Stimulated activated CD8-positive, alpha-beta memory T cell treated with anti-CD3 and anti-CD28 coated beads, Interleukin-4, amount 100 ng/mL, for 1 hour (primary cell): ENCODE measurements at regions not wholly inside any gene's neighbourhood (a gene's known extent, or its start where the extent isn't known, plus 50 kb on each side); places are given as distances from the start of the nearest gene placed in this dataset.
"Not testable (repeated sequence)": the region's sequence is repeated elsewhere in the genome, so short reads cannot be mapped to it uniquely, and the experiment has no call there.

Experiments used
- DNase-seq, 2 donors: peaks; one replicate each; pipeline ENCODE4 v3.0.0-alpha.2; 2020; ENCODE audit warnings: low read depth in 2 of 2, low spot score in 1 of 2

DNA sequence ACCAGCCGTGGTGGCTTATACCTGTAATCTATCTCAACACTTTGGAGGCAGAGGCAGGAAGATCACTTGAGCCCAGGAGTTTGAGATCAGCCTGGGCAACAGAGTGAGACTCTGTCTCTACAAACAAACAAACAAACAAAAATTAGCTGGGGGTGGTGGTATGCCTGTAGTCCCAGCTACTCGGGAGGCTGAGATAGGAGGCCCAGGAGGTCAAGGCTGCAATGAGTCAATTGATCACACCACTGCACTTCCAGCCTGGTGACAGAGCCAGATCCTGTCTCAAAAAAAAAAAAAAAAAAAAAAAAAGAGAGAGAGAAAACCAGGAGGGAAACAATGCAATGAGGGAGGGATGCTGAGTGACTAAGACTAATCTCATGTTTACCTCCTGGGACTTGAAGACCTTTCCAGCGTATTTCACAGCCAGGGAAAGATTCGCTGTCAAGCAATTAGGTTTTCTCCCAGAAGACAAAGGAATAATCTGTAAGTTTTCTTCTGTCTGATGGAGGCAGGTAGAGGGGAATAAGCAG is 51.1 kb upstream of the MIER3 start:
- no peak for DNase-seq

DNA sequence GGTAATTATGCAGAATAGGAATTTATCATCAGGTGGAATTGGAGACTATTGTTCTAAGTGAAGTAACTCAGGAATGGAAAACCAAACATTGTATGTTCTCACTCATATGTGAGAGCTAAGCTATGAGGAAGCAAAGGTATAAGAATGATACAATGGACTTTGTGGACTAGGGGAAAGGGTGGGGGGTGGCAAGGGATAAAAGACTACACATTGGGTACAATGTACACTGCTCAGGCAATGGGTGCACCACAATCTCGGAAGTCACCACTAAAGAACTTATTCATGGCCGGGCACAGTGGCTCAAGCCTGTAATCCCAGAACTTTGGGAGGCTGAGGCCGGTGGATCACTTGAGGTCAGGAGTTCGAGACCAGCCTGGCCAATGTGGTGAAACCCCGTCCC is 51.6 kb upstream of the MIER3 start:
- not testable (repeated sequence) for DNase-seq

DNA sequence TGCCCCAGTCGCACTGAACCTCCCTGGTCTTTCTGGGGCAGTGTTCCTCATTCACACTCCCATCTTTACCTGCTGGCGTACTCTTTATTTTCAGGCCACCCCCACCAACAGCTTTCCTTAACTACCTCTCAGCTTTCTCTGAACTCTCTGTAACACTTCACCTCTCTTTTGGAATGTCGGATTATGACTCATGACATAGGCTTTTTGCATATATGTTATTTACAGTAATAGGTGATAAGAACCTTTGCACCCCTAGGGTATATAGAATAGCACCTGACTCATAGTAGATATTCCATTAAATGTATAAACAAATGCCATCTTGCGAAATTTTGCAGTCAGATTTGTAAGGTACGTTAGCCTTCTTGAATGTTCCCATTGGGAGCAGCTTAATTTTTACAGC is 52.9 kb upstream of the MIER3 start:
- DNase-seq, result no peak

DNA sequence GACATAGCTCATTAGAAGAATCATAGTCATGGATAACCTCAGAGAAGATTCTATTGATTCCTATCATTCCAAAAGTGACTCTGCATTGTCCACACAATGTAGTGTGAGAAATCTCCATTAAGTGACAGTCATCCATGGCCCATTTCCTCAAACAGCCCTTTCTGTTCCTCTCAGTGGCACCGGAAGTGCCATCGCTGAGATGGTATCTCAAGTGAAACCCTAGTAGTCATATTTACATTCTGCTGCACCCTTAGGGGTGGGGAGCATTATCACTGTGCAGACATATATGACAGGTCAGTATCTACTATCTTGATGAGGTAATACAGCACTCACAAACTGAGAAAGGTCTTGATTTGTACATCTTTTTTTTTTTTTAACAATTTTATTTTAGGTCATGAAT is 55.4 kb upstream of the MIER3 start:
- no peak for DNase-seq

DNA sequence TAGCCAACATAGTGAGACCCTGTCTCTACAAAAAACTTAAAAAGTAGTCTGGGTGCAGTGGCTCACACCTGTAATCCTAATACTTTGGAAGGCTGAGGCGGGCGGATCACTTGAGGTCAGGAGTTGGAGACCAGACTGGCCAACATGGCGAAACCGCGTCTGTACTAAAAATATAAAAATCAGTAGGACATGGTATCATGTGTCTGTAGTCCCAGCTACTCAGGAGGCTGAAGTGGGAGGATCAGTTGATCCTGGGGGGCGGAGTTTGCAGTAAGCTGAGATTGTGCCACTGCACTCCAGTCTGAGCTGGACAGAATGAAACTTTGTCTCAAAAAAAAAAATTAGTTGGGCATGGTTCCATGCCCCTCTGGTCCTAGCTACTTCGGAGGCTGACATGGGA is 57.9 kb upstream of the MIER3 start:
- DNase-seq, result no peak

DNA sequence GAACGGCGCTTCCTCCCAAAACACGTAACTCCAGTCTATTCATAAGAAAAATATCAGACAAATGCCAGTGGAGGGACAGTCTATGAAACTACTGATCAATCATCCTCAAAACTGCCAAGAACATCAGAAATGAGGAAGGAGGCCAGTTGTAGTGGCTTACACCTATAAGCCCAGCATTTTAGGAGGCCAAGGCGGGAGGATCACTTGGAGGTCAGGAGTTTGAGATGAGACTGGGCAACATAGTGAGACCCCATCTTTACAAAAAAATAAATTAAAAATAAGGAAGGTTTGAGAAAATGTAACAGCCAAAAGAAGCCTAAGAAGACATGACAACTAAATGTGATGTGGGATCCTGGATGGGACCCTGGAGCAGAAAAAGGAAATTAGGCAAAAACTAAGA is 58.9 kb upstream of the MIER3 start:
- no peak for DNase-seq

DNA sequence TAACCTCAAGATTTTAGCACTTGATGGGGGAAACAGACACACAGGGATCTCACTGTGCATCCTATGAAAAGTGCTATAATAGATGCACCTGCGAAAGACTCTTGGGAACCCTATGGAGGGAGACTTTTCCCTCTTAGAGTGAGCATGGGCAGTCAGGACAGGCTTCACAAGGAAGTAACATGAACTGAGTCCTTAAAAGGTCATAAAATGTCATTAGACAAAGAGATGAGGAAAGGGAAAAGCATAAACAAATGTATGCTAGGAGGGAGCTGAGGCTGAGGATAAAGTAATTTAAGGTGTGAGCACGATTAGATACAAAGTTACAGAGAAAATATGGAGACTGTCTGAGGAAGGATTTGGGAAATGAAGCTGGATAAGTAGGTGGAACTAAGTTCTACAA is 60.6 kb upstream of the MIER3 start:
- DNase-seq, result no peak

DNA sequence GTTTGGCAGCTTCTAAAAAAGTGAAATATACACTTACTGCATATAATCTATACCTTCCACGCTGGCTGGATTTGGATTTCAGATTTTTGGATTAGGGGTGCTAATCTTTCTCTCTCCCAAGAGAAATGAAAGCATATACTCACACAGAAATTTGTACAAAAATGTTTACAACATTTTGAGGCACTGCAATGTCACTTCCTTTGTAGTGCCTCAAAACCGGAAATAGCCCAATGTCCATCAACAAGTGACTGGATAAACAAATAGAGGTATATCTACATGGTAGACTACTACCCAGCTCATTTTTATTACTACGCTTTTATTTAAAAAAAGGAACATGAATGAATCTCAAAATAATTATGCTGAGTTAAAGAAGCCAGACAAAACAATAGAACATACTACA is 74.0 kb upstream of the MIER3 start:
- no peak for DNase-seq

DNA sequence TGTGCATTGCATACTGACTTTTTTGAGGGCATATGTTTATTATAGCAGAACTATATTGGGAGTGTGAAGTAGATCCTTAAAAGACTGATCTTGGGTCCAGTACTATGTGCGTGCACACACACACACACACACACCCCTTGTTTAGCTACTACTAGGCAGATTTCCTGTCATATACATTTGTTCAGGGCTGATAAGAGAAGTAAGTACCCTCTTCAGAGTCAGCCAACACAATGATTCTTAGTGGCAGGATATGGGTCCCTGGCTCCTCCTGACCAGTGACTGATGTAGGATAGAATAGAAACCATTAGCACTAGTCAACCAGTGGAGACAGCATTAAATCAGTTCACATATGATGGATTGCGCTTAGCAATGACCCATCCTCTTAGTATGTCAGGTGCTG is 76.2 kb upstream of the MIER3 start:
- no peak for DNase-seq

DNA sequence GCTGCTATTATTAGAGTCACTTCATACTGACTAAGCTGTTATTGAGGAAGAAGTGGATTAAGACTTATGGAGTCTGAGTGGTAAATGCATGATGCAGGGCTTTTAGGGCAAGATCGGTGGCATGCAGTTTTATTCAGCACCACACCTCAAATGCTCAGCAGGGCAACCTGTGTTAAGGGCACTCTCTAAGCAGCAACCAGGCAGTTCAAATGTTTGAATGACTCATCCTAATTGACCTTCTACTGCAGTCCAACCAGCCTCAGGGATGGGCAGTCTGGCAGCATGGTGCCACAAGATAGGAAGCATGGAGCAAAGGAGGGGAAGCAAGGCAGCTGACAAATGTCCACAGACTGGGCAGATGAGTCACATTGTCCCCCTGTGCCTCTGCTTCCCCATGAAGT is 80.2 kb upstream of the MIER3 start:
- DNase-seq, result no peak

DNA sequence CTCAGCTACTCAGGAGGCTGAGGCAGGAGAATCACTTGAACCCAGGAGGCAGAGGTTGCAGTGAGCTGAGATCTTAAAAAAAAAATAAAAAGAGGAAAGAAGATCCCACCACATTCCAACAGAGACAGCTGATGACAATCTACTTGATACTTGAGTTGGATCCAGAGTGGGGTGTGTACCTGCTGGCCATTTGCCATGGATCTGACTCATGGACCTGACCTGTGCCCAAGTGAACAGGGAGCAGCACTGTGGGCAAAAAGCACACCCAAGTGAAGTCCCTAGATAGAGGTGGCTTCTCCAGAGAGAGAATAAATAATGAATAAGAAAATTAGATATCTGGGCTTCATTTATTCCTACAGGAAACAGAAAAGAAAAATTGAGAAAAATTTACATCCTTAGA is 81.2 kb upstream of the MIER3 start:
- DNase-seq, result no peak

DNA sequence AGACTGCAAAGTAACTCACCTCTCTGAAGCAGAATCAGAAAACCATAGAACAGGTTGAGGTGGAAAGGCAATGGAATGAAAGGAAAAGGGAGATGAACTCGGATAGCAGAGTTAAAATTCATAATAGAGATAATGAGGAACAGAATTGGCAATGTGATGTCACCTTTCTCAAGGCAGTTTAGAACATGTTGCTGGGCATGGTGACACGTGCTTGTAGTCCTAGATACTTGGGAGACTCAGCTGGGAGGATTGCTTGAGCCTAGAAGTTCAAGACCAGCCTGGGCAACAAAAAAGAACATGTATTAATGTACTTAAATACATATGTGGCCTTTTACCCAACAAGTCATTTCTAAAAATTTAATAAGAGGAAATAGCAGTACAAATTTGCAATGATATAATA is 81.6 kb upstream of the MIER3 start:
- no peak for DNase-seq

DNA sequence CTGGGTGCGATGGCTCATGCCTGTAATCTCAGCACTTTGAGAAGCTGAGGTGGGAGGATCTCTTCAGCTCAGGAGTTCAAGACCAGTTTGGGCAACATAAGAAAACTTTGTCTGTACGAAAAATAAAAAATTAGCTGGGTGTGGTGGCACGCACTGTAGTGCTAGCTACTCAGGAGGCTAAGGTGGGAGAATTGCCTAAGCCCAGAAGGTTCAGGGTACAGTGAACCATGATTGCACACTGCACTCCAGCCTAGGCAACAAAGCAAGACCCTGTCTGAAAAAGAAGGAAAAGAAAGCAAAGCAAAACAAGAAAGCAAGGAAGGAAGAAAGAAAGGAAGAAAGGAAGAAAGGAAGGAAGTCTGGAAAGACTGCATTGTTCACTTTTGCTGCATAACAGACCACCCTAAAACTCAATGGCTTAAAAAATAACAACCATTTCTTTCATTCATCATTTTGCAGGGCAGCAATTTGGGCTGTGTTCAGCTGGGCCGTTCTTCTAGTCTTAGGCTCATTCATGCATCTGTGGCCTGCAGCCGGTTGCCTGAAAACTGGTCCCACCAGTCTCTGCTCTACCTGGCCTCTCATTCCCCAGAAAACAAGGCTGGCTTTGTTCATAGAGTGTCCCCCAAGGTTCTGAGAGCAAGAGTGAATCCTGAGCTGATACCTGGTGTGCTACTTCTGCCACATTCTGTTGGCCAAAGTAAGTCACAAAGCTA is 82.4 kb upstream of the MIER3 start:
- no peak for DNase-seq

DNA sequence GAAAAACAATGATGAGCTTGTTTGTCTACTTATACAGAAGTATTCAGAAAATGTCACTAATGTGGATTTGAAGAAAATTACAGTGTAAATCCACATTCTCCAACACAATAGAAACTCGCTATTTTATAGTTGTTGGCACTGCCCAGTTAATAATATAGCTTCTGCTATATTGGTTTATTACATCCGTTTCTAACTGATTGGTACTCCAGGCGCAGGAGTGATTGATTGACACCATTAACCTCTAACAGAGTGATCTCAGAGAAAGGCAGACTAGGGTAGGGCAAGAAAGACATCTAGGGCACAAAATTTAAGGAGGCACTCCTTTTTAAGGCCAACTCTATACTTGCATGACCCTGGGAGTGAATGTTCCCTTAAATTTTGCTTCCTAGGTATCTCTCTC is 84.0 kb upstream of the MIER3 start:
- no peak for DNase-seq

DNA sequence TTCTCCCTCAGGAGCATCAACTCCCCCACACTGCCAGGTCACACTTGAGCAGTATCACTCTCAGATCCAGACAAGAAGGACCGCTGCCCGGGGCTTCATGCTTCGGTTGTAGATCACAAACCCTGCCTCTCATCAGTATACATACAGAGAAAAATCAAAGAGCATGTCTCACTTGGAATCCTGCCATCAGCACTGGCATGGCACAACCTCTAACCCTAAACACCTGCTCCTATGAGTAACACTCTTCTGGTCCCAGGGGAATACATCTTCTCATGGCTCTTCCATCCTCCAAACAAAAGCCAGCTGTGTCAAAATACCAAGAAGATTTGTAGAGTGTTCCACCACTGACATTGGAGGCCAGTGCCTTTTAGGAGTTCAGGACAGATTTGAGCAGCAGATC is 84.8 kb upstream of the MIER3 start:
- DNase-seq, result no peak

DNA sequence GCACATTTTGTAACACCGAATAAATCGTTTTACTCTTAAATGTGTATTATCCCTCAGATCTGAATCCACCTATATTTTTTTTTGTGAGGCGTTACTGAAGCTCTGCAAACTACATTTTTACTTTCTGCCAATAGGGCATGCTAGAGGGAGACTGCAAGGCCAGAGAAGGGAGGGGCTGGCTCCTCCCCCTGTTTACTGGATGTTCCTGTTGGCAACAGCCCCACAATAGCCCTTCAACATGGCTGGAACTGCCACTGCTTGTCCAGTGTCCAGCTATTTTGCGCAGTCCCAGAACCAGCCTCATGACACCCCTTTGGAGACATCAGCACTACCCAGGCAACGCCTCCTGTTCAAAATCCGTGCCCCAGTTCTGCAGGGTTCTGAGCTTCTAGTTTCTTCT is 85.4 kb upstream of the MIER3 start:
- DNase-seq, result no peak

DNA sequence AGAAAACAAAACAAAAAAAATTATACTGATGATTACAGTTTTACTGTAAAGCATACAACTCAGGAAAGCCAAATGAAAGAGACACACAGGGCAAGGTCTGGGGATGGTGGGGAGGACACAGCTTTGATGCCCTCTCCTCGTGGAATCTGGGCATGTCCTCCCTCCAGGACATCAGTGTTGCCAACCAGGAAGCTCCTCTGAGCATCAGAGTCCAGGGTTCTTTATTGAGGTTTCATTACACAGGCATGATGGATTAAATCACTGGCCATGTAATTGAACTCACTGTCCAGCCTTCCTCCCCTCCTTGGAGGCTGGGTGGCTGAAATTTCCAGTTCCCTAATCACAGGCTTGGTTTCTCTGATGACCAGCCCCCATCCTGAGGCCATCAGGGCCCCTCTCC is 89.6 kb upstream of the MIER3 start:
- no peak for DNase-seq

DNA sequence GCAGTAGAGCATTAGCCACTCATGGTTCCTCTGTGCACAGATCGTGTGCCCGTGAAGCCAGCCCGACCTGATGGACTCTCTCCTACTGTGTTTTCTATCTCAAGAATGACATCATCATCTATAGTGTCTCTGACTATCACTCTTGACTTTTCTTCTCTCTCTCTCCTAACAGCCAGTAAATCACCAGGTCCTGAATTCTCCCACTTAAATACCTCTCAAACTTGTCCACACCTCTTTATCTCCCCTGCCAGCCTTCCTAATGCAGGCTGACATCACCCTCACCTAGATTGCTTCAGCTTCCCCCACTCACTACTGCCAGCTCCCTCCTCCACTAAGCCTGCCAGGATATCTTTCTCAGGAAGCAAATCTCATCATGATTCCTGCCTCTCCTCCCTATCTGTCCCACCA is 90.6 kb upstream of the MIER3 start:
- no peak for DNase-seq

DNA sequence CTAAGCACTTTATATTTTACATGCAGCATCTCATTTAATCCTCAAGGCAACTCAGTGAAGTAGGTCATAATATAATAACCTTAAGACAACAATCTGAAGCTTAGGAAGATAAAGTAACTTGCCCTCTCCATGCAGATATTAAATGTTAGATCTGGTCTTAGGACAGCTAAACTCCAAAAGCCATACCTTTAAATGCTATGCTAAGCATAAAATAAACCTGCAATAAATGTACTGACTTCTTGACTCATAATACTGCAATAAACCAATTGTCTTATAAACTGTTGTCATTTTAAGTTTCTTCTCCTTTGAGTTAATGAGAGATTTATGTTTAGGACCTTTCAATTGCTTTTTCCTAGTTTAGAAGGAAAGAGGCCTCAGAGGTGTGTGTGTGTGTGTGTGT is 102.2 kb upstream of the MIER3 start:
- no peak for DNase-seq

DNA sequence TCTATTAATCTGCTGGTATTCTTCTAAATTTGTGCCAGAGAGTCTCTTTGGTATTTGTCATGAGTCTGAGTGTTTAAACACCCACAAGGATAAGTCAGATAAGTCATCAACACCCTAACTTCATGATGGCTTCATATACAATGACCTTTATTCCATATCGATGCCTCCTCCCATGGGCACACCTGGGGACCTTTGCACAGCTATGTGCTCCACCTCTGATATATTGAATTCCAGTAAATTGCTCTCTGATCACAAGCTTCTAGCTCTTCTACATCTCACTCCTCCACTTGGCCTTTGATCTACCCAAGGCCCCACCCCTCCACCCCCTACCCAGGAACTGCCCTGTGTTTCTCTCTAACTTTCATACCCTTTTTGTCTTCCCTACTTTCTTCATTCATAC is 102.7 kb upstream of the MIER3 start:
- no peak for DNase-seq

DNA sequence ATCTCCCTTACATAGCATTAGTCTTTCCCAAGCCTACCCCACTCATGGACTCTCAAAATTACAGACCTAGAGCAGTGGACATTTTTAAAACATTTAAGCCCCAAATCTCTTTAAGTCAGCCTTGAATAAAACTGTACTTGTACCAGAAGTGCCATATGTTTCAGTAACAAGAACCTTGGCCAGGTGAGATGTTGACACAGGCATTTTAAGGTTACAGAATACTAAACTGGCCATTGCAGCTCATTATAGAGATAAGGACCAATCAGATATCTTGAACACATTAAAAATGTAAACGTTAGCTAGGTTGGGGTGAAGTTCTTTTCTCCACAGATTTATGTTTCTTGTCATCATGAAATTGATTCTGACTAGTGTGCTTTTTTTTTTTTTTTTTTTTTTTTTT is 103.8 kb upstream of the MIER3 start:
- no peak for DNase-seq

DNA sequence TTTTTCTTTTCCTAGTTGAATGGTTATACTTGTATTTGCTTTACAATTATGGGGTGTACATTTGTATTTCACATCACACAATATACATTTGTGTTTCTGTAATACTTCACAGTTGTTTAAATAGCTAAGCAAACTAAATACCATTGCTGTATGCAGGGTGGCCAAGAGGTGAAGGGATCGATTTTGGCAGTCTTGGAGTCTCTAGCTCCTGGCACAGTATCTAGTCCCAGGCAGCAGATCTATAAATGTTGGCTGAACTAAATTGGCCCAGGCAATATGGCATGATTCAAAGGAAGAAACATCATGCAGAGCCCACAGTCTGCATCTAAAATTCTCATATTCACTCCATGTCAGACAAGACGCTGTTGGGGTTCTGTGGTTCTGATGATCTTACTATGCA is 110.1 kb upstream of the GPBP1 start:
- no peak for DNase-seq

DNA sequence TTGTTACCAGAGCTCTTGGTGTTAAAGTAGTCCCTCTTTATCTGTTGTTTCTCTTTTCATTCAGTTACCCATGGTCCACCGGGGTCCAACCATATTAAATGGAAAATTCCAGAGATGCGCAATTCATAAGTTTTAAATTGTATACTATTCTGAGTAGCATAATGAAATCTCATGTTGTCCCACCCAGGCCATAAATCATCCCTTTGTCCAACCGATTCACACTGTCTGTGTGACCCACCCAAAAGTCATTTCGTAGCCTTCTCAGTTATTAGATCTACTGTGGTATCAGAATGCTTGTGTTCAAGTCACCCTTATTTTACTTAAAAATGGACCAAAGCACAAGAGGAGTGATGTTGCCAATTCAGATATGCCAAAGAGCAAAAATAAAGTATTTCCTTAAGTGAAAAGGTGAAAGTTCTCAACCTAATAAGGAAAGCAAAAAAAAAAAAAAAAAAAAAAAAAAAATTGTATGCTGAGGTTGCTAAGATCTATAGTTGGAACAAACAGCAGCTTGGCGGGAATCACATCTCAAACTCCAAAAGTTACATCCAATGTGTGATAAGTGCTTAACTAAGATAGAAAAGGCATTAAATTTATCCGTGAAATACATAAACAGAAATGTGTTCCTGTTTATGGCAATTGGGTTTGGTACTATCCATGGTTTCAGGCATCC is 106.8 kb upstream of the GPBP1 start:
- no peak for DNase-seq
